ENCODE measurements at regions not wholly inside any gene's neighbourhood (a gene's known extent, or its start where the extent isn't known, plus 50 kb on each side); places are given as distances from the start of the nearest gene placed in this dataset.

DNA sequence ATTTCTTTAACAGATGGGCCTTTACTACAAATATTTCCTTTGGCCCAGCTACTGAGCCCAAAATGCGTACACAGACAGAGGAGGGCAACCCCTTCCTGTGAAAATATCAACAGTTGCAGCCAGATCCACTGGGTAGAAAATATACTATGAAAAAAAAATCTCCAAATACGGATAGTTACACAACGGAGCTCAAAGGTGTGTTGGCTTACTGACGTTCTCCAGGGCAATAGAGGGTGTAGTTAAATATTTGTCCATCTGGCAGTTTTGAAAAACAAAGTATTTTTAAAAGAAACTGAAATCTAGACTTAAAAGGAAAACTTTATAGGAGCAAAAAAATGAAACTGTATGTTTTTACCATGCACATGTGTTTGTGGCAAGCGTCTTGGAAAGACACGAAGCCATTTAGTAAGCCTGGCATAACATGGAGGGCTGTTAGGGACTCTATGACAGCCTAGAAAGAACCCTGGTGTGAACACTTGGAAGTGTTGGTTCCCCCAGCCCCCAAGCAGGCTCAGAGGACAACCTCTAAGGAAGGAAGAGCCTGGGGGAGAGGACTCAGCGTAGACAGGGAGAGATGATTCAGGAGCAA lies 157.8 kb upstream of the TRPM3 start:
- H3K27me3 ChIP-seq, result no peaks in the 10 kb centered on the region

GRCh38 chr9:71273613-71274012 lies 152.2 kb upstream of the TRPM3 start:
- in situ Hi-C loops (cut with MboI; ENCODE audit: low sequenced_read_pairs in 4 of 4), result loop anchor here in 1 of 4 donors (25.0 kb wide), 1 partner anchor 636 kb away; no protein-coding TSS in a partner anchor
- Histone ChIP-seq H3K27me3 (no peaks in the 10 kb centered on the region), H3K36me3 (no peaks in the 10 kb centered on the region), H3K4me1 (no peaks in the 10 kb centered on the region), H3K27ac (no peak overlapping the region), H3K4me3 (no peak overlapping the region), H3K9me3 (no peaks in the 10 kb centered on the region)
- TF ChIP-seq POLR2A (IDR thresholded peaks at IDR 0.05), result no peak
- TF ChIP-seq, protein P1, sequence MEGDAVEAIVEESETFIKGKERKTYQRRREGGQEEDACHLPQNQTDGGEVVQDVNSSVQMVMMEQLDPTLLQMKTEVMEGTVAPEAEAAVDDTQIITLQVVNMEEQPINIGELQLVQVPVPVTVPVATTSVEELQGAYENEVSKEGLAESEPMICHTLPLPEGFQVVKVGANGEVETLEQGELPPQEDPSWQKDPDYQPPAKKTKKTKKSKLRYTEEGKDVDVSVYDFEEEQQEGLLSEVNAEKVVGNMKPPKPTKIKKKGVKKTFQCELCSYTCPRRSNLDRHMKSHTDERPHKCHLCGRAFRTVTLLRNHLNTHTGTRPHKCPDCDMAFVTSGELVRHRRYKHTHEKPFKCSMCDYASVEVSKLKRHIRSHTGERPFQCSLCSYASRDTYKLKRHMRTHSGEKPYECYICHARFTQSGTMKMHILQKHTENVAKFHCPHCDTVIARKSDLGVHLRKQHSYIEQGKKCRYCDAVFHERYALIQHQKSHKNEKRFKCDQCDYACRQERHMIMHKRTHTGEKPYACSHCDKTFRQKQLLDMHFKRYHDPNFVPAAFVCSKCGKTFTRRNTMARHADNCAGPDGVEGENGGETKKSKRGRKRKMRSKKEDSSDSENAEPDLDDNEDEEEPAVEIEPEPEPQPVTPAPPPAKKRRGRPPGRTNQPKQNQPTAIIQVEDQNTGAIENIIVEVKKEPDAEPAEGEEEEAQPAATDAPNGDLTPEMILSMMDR (IDR thresholded peaks at IDR 0.05 in 4 of 5, conservative IDR thresholded peaks at IDR 0.05 in 1 of 5), result no peak
- ATAC-seq, result no peak
- DNase-seq, result no peak
- intact Hi-C loops (cut with DNase I; ENCODE audit: low total_unique reads), result no loop called here

More for the DNA sequence above, 157.8 kb upstream of the TRPM3 start:
- DNase-seq, result no peak
- intact Hi-C loops (cut with DNase I; ENCODE audit: low total_unique reads) (no loop called here), in situ Hi-C loops (cut with MboI; ENCODE audit: low sequenced_read_pairs in 4 of 4) (loop anchor here in 2 of 4 donors (25.0 kb wide), 2 partner anchors 533 to 733 kb away; no protein-coding TSS in a partner anchor)
- no peak overlapping the region for H3K4me3 ChIP-seq
- no peak overlapping the region for H3K27ac ChIP-seq
- ATAC-seq, result no peak
- no peaks in the 10 kb centered on the region for H3K9me3 ChIP-seq
- H3K4me1 ChIP-seq, result no peaks in the 10 kb centered on the region
- no peak for TF ChIP-seq POLR2A (IDR thresholded peaks at IDR 0.05)
- TF ChIP-seq, protein P1 (IDR thresholded peaks at IDR 0.05 in 4 of 5, conservative IDR thresholded peaks at IDR 0.05 in 1 of 5), result no peak
- H3K36me3 ChIP-seq, result no peaks in the 10 kb centered on the region

DNA sequence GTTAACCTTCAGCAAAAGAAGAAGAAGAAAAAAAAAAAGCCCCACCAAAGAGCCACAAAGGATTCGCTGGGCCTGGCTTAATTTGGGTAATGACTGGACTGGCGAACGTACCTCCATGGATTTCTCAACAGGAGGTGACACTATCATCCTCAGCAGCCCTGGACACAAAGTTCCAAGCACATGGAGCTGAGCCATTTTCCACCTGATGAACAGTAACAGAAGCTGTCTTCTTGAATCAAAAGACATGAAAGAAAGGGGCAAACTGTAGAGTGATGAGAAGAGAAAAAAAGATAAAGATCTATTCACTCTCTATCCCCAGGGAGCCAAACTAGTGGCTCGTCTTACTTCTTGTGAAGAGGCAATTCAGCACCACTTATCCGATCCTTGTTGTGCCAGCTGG lies 150.2 kb upstream of the TRPM3 start:
- H3K27ac ChIP-seq, result no peak overlapping the region
- H3K4me1 ChIP-seq, result no peaks in the 10 kb centered on the region
- no peaks in the 10 kb centered on the region for H3K27me3 ChIP-seq
- no peaks in the 10 kb centered on the region for H3K36me3 ChIP-seq
- TF ChIP-seq, protein P1 (IDR thresholded peaks at IDR 0.05 in 4 of 5, conservative IDR thresholded peaks at IDR 0.05 in 1 of 5), result no peak
- no peak for TF ChIP-seq POLR2A (IDR thresholded peaks at IDR 0.05)
- H3K9me3 ChIP-seq, result no peaks in the 10 kb centered on the region
- ATAC-seq, result peak in 1 of 2 donors; percentile 39
- in situ Hi-C loops (cut with MboI; ENCODE audit: low sequenced_read_pairs in 4 of 4), result loop anchor here in 1 of 4 donors (25.0 kb wide), 1 partner anchor 634 kb away; no protein-coding TSS in a partner anchor
- intact Hi-C loops (cut with DNase I; ENCODE audit: low total_unique reads), result no loop called here
- no peak for DNase-seq
- no peak overlapping the region for H3K4me3 ChIP-seq

- intact Hi-C loops (cut with DNase I; ENCODE audit: low total_unique reads) (no loop called here), in situ Hi-C loops (cut with MboI; ENCODE audit: low sequenced_read_pairs in 4 of 4) (loop anchor here in 1 of 4 donors (25.0 kb wide), 1 partner anchor 633 kb away; no protein-coding TSS in a partner anchor)
- Histone ChIP-seq H3K4me1 (no peaks in the 10 kb centered on the region), H3K4me3 (no peak overlapping the region), H3K9me3 (no peaks in the 10 kb centered on the region), H3K36me3 (no peaks in the 10 kb centered on the region), H3K27me3 (no peaks in the 10 kb centered on the region), H3K27ac (no peak overlapping the region)
- DNase-seq (no peak), ATAC-seq (no peak)
- TF ChIP-seq, protein P1 (IDR thresholded peaks at IDR 0.05 in 4 of 5, conservative IDR thresholded peaks at IDR 0.05 in 1 of 5), result no peak
- no peak for TF ChIP-seq POLR2A (IDR thresholded peaks at IDR 0.05)
Measured at GRCh38 chr9:71270554-71270953, 149.1 kb upstream of the TRPM3 start.
